AG08396 (cell line): ENCODE measurements at regions not wholly inside any gene's neighbourhood (a gene's known extent, or its start where the extent isn't known, plus 50 kb on each side); places are given as distances from the start of the nearest gene placed in this dataset.
A peak's percentile ranks its signal among the peaks of the same experiment; 100 is the strongest.
"Not testable (repeated sequence)": the region's sequence is repeated elsewhere in the genome, so short reads cannot be mapped to it uniquely, and the experiment has no call there.

ENCODE experiments used
- DNase-seq: peaks from one replicate; pipeline ENCODE4 v3.0.0; 2012; ENCODE audit warnings: low spot score, mixed read lengths

- DNase-seq: no peak
Measured at GRCh38 chr5:138702166-138703077, 50.8 kb upstream of the CTNNA1 start.

GRCh38 chr5:138701678-138702077, 51.5 kb upstream of the CTNNA1 start:
- DNase-seq: no peak

GRCh38 chr5:138700581-138701362, 52.5 kb upstream of the CTNNA1 start:
- no peak for DNase-seq

- DNase-seq: no peak
Measured at GRCh38 chr5:138699482-138699881, 53.7 kb upstream of the CTNNA1 start.

GRCh38 chr5:138698713-138699112, 54.5 kb upstream of the CTNNA1 start:
- DNase-seq: no peak

GRCh38 chr5:138697720-138698360, 55.4 kb upstream of the CTNNA1 start:
- no peak for DNase-seq

GRCh38 chr5:138696501-138696900, 56.7 kb upstream of the CTNNA1 start:
- DNase-seq: peak; percentile 18

GRCh38 chr5:138695781-138696180, 57.4 kb upstream of the CTNNA1 start:
- DNase-seq: no peak

- no peak for DNase-seq
Measured at GRCh38 chr5:138694146-138694545, 59.1 kb upstream of the CTNNA1 start.

GRCh38 chr5:138692370-138692769, 60.9 kb upstream of the CTNNA1 start:
- DNase-seq: no peak

GRCh38 chr5:138686668-138687067, 66.6 kb upstream of the CTNNA1 start:
- no peak for DNase-seq

GRCh38 chr5:138685193-138685745, 68.0 kb upstream of the CTNNA1 start:
- DNase-seq: no peak

GRCh38 chr5:138682462-138682861, 70.8 kb upstream of the CTNNA1 start:
- DNase-seq: not testable (repeated sequence)

GRCh38 chr5:138678826-138679225, 74.4 kb upstream of the CTNNA1 start:
- DNase-seq: not testable (repeated sequence)

GRCh38 chr5:138677782-138678181, 75.4 kb upstream of the CTNNA1 start:
- DNase-seq: no peak

GRCh38 chr5:138676556-138677193, 76.5 kb upstream of the CTNNA1 start:
- DNase-seq: no peak

GRCh38 chr5:138676002-138676401, 77.2 kb upstream of the CTNNA1 start:
- DNase-seq: no peak

- DNase-seq: no peak
Measured at GRCh38 chr5:138668451-138669380, 84.5 kb upstream of the CTNNA1 start.

- DNase-seq: not testable (repeated sequence)
Measured at GRCh38 chr5:138667782-138668331, 85.4 kb upstream of the CTNNA1 start.

- no peak for DNase-seq
Measured at GRCh38 chr5:138666226-138666742, 86.9 kb upstream of the CTNNA1 start.
